ENCODE measurements at regions not wholly inside any gene's neighbourhood (a gene's known extent, or its start where the extent isn't known, plus 50 kb on each side); places are given as distances from the start of the nearest gene placed in this dataset.

DNA sequence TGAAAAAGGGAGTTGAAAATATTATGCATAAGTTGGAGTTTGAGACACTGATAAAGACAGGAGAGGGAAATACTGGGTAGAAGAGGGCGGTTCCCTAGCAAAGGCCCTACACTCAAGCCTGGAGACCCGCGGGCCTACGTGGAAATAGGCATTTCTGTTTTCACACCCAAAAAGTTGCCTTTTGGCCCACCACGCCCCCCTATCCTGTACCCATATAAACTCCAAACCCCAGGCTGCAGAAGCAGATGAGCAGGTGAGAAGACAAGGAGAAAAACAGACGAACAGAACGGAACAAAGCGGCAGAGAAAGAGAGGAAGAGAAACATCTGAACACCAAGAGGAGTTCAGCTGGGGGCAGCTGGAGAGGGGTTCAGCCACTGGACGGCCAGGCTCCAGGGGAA lies 177.9 kb downstream of the GALC start:
- no peak for TF ChIP-seq POLR2AphosphoS5 (IDR thresholded peaks at IDR 0.05; ENCODE audit: low read depth, low read length)
- TF ChIP-seq SIN3A (IDR thresholded peaks at IDR 0.05; ENCODE audit: borderline replicate concordance, insufficient read depth, low read length) = no peak
- no peak for TF ChIP-seq FOXP2 (optimal IDR thresholded peaks at IDR 0.05; ENCODE audit: borderline replicate concordance, extremely low read depth, extremely low read length, insufficient read depth)
- TF ChIP-seq, protein P1, sequence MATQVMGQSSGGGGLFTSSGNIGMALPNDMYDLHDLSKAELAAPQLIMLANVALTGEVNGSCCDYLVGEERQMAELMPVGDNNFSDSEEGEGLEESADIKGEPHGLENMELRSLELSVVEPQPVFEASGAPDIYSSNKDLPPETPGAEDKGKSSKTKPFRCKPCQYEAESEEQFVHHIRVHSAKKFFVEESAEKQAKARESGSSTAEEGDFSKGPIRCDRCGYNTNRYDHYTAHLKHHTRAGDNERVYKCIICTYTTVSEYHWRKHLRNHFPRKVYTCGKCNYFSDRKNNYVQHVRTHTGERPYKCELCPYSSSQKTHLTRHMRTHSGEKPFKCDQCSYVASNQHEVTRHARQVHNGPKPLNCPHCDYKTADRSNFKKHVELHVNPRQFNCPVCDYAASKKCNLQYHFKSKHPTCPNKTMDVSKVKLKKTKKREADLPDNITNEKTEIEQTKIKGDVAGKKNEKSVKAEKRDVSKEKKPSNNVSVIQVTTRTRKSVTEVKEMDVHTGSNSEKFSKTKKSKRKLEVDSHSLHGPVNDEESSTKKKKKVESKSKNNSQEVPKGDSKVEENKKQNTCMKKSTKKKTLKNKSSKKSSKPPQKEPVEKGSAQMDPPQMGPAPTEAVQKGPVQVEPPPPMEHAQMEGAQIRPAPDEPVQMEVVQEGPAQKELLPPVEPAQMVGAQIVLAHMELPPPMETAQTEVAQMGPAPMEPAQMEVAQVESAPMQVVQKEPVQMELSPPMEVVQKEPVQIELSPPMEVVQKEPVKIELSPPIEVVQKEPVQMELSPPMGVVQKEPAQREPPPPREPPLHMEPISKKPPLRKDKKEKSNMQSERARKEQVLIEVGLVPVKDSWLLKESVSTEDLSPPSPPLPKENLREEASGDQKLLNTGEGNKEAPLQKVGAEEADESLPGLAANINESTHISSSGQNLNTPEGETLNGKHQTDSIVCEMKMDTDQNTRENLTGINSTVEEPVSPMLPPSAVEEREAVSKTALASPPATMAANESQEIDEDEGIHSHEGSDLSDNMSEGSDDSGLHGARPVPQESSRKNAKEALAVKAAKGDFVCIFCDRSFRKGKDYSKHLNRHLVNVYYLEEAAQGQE (IDR thresholded peaks at IDR 0.05; ENCODE audit: insufficient read depth in 1 of 2, low read depth in 2 of 2, low read length in 2 of 2) = no peak

DNA sequence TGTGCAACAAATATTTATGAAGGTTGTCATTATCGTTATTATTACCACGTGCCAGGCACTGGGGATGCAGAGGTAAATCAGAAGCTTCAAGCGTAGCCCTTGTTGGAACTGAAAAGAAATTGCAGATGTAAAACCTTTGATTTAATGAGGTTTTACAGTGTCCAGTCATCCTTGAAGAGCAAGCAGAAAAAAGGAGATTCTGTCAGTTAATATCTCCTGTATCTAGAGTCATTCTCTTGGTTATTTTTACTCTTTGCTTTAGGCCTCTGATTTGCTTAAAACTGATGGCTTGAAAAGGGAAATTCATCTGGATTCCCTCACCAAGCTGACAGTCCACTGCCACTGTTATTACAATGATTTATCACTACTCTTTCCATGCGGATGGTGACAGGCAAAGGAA lies 179.3 kb downstream of the GALC start:
- TF ChIP-seq TAF1 (IDR thresholded peaks at IDR 0.05; ENCODE audit: borderline replicate concordance, insufficient read depth, low read length) (no peak), POLR2AphosphoS5 (IDR thresholded peaks at IDR 0.05; ENCODE audit: low read depth, low read length) (no peak), SIN3A (IDR thresholded peaks at IDR 0.05; ENCODE audit: borderline replicate concordance, insufficient read depth, low read length) (no peak)
- TF ChIP-seq, protein P1 (IDR thresholded peaks at IDR 0.05; ENCODE audit: insufficient read depth in 1 of 2, low read depth in 2 of 2, low read length in 2 of 2) = no peak

GRCh38 chr14:87813211-87813610 lies 179.8 kb downstream of the GALC start:
- TF ChIP-seq FOXP2 (optimal IDR thresholded peaks at IDR 0.05; ENCODE audit: borderline replicate concordance, extremely low read depth, extremely low read length, insufficient read depth) = no peak
- no peak for TF ChIP-seq POLR2AphosphoS5 (IDR thresholded peaks at IDR 0.05; ENCODE audit: low read depth, low read length)
- TF ChIP-seq, protein P1 (IDR thresholded peaks at IDR 0.05; ENCODE audit: insufficient read depth in 1 of 2, low read depth in 2 of 2, low read length in 2 of 2) = no peak
- no peak for TF ChIP-seq SIN3A (IDR thresholded peaks at IDR 0.05; ENCODE audit: borderline replicate concordance, insufficient read depth, low read length)
- TF ChIP-seq TAF1 (IDR thresholded peaks at IDR 0.05; ENCODE audit: borderline replicate concordance, insufficient read depth, low read length) = no peak

- no peak for TF ChIP-seq SIN3A (IDR thresholded peaks at IDR 0.05; ENCODE audit: borderline replicate concordance, insufficient read depth, low read length)
- no peak for TF ChIP-seq POLR2AphosphoS5 (IDR thresholded peaks at IDR 0.05; ENCODE audit: low read depth, low read length)
- TF ChIP-seq TAF1 (IDR thresholded peaks at IDR 0.05; ENCODE audit: borderline replicate concordance, insufficient read depth, low read length) = no peak
- TF ChIP-seq FOXP2 (optimal IDR thresholded peaks at IDR 0.05; ENCODE audit: borderline replicate concordance, extremely low read depth, extremely low read length, insufficient read depth) = no peak
- TF ChIP-seq, protein P1 (IDR thresholded peaks at IDR 0.05; ENCODE audit: insufficient read depth in 1 of 2, low read depth in 2 of 2, low read length in 2 of 2) = no peak
Measured at GRCh38 chr14:87811246-87811645, 181.7 kb downstream of the GALC start.

- no peak for TF ChIP-seq SIN3A (IDR thresholded peaks at IDR 0.05; ENCODE audit: borderline replicate concordance, insufficient read depth, low read length)
Measured at GRCh38 chr14:87810711-87811110, 182.3 kb downstream of the GALC start.

All from PFSK-1 (cell line).